Trophoblast cell (in vitro differentiated cells and primary cell): ENCODE measurements at regions not wholly inside any gene's neighbourhood (a gene's known extent, or its start where the extent isn't known, plus 50 kb on each side); places are given as distances from the start of the nearest gene placed in this dataset.
A peak's percentile ranks its signal among the peaks of the same experiment; 100 is the strongest.

Source experiments
- DNase-seq, 2 donors: peaks; one replicate each; pipeline ENCODE4 v3.0.0-alpha.2; 2016
- H2AFZ ChIP-seq: 2 replicates; pipeline ENCODE4 v1.6.1; 2013; ENCODE audit warnings: low read length, moderate library complexity, mild to moderate bottlenecking; ENCODE audit not compliant: insufficient read depth, poor library complexity
- H2AK5ac ChIP-seq: 2 replicates; pipeline ENCODE4 v1.6.1; 2013; ENCODE audit warnings: mild to moderate bottlenecking, low read length
- H2BK120ac ChIP-seq: 2 replicates; pipeline ENCODE4 v1.6.1; 2013; ENCODE audit warnings: low read length, mild to moderate bottlenecking, moderate library complexity; ENCODE audit not compliant: insufficient read depth, poor library complexity
- H2BK12ac ChIP-seq: 2 replicates; pipeline ENCODE4 v1.6.1; 2013; ENCODE audit warnings: mild to moderate bottlenecking, low read length, moderate library complexity
- H2BK5ac ChIP-seq: 2 replicates; pipeline ENCODE4 v1.6.1; 2013; ENCODE audit warnings: low read length, low read depth, moderate library complexity, mild to moderate bottlenecking; ENCODE audit not compliant: poor library complexity
- H3K14ac ChIP-seq: 2 replicates; pipeline ENCODE4 v1.6.1; 2013; ENCODE audit warnings: mild to moderate bottlenecking, low read length
- H3K18ac ChIP-seq: 2 replicates; pipeline ENCODE4 v1.6.1; 2013; ENCODE audit warnings: mild to moderate bottlenecking, low read length
- H3K23ac ChIP-seq: 2 replicates; pipeline ENCODE4 v1.6.1; 2013; ENCODE audit warnings: low read length
- H3K27ac ChIP-seq: 2 replicates; pipeline ENCODE4 v1.5.1; 2013; ENCODE audit warnings: low read depth, mild to moderate bottlenecking, inconsistent platforms, low read length, moderate library complexity
- H3K27me3 ChIP-seq: 2 replicates; pipeline ENCODE4 v1.6.1; 2013; ENCODE audit warnings: inconsistent platforms, mild to moderate bottlenecking, low read length, moderate library complexity; ENCODE audit not compliant: insufficient read depth
- H3K36me3 ChIP-seq, 2 experiments: 1 replicate in 1 of 2; 2 replicates in 1 of 2; pipeline ENCODE4 v1.6.1; 2013; ENCODE audit warnings: low read length in 2 of 2, mild to moderate bottlenecking in 2 of 2, moderate library complexity in 1 of 2; ENCODE audit not compliant: insufficient read depth in 2 of 2, control insufficient read depth in 1 of 2
- H3K4ac ChIP-seq: 2 replicates; pipeline ENCODE4 v1.6.1; 2013; ENCODE audit warnings: low read depth, mild to moderate bottlenecking, low read length, moderate library complexity
- H3K4me1 ChIP-seq, 2 experiments: 1 replicate in 1 of 2; 2 replicates in 1 of 2; pipeline ENCODE4 v1.6.1; 2013; ENCODE audit warnings: low read length in 2 of 2, mild to moderate bottlenecking in 2 of 2, moderate library complexity in 1 of 2; ENCODE audit not compliant: insufficient read depth in 2 of 2, control insufficient read depth in 1 of 2
- H3K4me2 ChIP-seq: 2 replicates; pipeline ENCODE4 v1.6.1; 2013; ENCODE audit warnings: inconsistent platforms, mild to moderate bottlenecking, low read length, moderate library complexity
- H3K4me3 ChIP-seq: 2 replicates; pipeline ENCODE4 v1.5.1; 2013; ENCODE audit warnings: mild to moderate bottlenecking, low read depth, low read length, inconsistent platforms
- H3K79me1 ChIP-seq: one replicate; pipeline ENCODE4 v1.6.1; 2013; ENCODE audit warnings: low read length
- H3K79me2 ChIP-seq: 2 replicates; pipeline ENCODE4 v1.6.1; 2013; ENCODE audit warnings: low read length, mild to moderate bottlenecking; ENCODE audit not compliant: control insufficient read depth, insufficient read depth, poor library complexity
- H3K9ac ChIP-seq: 2 replicates; pipeline ENCODE4 v1.6.1; 2013; ENCODE audit warnings: mild to moderate bottlenecking, low read length
- H3K9me3 ChIP-seq: 2 replicates; pipeline ENCODE4 v1.6.1; 2013; ENCODE audit warnings: low read depth, mild to moderate bottlenecking, control low read depth, inconsistent platforms, low read length; ENCODE audit not compliant: insufficient read depth
- H4K12ac ChIP-seq: 2 replicates; pipeline ENCODE4 v1.6.1; 2013; ENCODE audit warnings: low read depth, mild to moderate bottlenecking, low read length, moderate library complexity
- H4K8ac ChIP-seq: 2 replicates; pipeline ENCODE4 v1.6.1; 2013; ENCODE audit warnings: low read depth, mild to moderate bottlenecking, low read length, moderate library complexity
- H4K91ac ChIP-seq: one replicate; pipeline ENCODE4 v1.6.1; 2013; ENCODE audit warnings: low read depth, mild to moderate bottlenecking, low read length, moderate library complexity
- WGBS: extraction: QIAGEN DNeasy Blood & Tissue Kit; methylation state at CpG from one replicate; pipeline ENCODE4 v1.1.7; 2013; ENCODE audit warnings: missing lambda C conversion rate; ENCODE audit not compliant: insufficient read length, insufficient coverage; ENCODE audit errors: extremely low coverage; 5-methylcytosine and 5-hydroxymethylcytosine counted together

GRCh38 chr20:20815711-20816455 is 103.4 kb upstream of the RALGAPA2 start:
- Histone ChIP-seq H3K79me1 (peaks cover 2% of the 10 kb centered on the region), H3K14ac (no peak overlapping the region), H4K91ac (no peak overlapping the region), H4K12ac (no peak overlapping the region), H3K4me1 (peaks cover 3 to 6% of the 10 kb centered on the region in 2 experiments), H2BK12ac (no peak overlapping the region), H3K27ac (peak overlapping the region; percentile 66), H3K4ac (no peak overlapping the region), H4K8ac (no peak overlapping the region), H3K9ac (no peak overlapping the region), H3K79me2 (no peaks in the 10 kb centered on the region), H3K18ac (no peak overlapping the region), H2BK5ac (no peak overlapping the region), H3K27me3 (no peaks in the 10 kb centered on the region), H2AFZ (no peak overlapping the region), H3K4me2 (no peak overlapping the region), H3K4me3 (no peak overlapping the region), H3K23ac (no peak overlapping the region), H2AK5ac (no peak overlapping the region), H2BK120ac (no peak overlapping the region), H3K9me3 (no peaks in the 10 kb centered on the region), H3K36me3 (no peaks in the 10 kb centered on the region)
- DNase-seq, result peak; percentile 61 to 79
- WGBS, result no CpG with 5 or more reads among the region's 4 CpGs

- Histone ChIP-seq H3K4me3 (no peak overlapping the region), H4K91ac (no peak overlapping the region), H2BK120ac (no peak overlapping the region), H3K23ac (no peak overlapping the region), H3K9ac (no peak overlapping the region), H3K4ac (no peak overlapping the region), H3K4me1 (peaks cover 3 to 6% of the 10 kb centered on the region in 2 experiments), H3K79me1 (peaks cover 2% of the 10 kb centered on the region), H3K79me2 (no peaks in the 10 kb centered on the region), H3K18ac (no peak overlapping the region), H4K12ac (no peak overlapping the region), H2AFZ (no peak overlapping the region), H3K14ac (no peak overlapping the region), H3K27me3 (no peaks in the 10 kb centered on the region), H3K27ac (peak overlapping the region; percentile 52), H3K4me2 (no peak overlapping the region), H2BK12ac (no peak overlapping the region), H3K9me3 (no peaks in the 10 kb centered on the region), H4K8ac (no peak overlapping the region), H2BK5ac (no peak overlapping the region), H2AK5ac (no peak overlapping the region), H3K36me3 (no peaks in the 10 kb centered on the region)
- no CpG with 5 or more reads among the region's 4 CpGs for WGBS
- DNase-seq, result peak; percentile 98 to 99
These were observed 102.2 kb upstream of the RALGAPA2 start for GRCh38 chr20:20814685-20815084.

DNA sequence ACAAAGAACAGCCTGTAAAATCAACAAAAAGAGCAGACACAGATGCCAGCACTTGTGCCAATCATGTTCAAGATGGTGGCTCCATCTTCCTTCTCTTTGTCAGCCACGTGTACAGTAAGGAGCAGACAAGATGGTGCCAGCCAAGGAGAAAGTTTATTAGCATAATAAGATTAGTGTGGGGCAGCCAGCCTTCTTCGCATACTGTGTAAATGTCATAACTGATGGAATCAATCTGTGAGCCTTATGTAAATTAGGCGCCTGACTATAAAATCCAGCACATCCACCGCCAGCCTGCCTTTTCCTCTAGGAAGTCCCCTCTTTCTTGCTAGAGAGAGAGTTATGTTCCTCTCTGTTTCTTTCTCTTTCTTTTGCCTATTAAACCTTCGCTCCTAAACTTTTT is 99.7 kb upstream of the RALGAPA2 start:
- no peak overlapping the region for H2BK5ac ChIP-seq
- no peak overlapping the region for H2AFZ ChIP-seq
- H3K14ac ChIP-seq, result no peak overlapping the region
- DNase-seq, result no peak
- peaks cover 2% of the 10 kb centered on the region for H3K79me1 ChIP-seq
- H3K36me3 ChIP-seq, result no peaks in the 10 kb centered on the region
- no peak overlapping the region for H3K23ac ChIP-seq
- no peak overlapping the region for H3K4ac ChIP-seq
- H2AK5ac ChIP-seq, result no peak overlapping the region
- H2BK120ac ChIP-seq, result no peak overlapping the region
- no peak overlapping the region for H3K27ac ChIP-seq
- H3K79me2 ChIP-seq, result no peaks in the 10 kb centered on the region
- no peaks in the 10 kb centered on the region for H3K9me3 ChIP-seq
- WGBS, result no CpG with 5 or more reads among the region's 5 CpGs
- no peak overlapping the region for H3K9ac ChIP-seq
- H3K4me1 ChIP-seq, result peaks cover 3 to 6% of the 10 kb centered on the region in 2 experiments
- no peak overlapping the region for H3K4me3 ChIP-seq
- no peak overlapping the region for H3K4me2 ChIP-seq
- no peak overlapping the region for H4K91ac ChIP-seq
- H3K27me3 ChIP-seq, result no peaks in the 10 kb centered on the region
- H2BK12ac ChIP-seq, result no peak overlapping the region
- no peak overlapping the region for H4K8ac ChIP-seq
- H3K18ac ChIP-seq, result no peak overlapping the region
- no peak overlapping the region for H4K12ac ChIP-seq

- Histone ChIP-seq H3K14ac (no peak overlapping the region), H3K18ac (no peak overlapping the region), H3K36me3 (no peaks in the 10 kb centered on the region), H4K91ac (no peak overlapping the region), H4K8ac (no peak overlapping the region), H3K4me1 (no peaks in the 10 kb centered on the region), H2BK12ac (no peak overlapping the region), H3K23ac (no peak overlapping the region), H3K27ac (no peak overlapping the region), H2AFZ (no peak overlapping the region), H3K9me3 (peaks cover 6% of the 10 kb centered on the region), H2AK5ac (no peak overlapping the region), H3K27me3 (no peaks in the 10 kb centered on the region), H3K4ac (no peak overlapping the region), H4K12ac (no peak overlapping the region), H2BK5ac (no peak overlapping the region), H2BK120ac (no peak overlapping the region), H3K79me2 (no peaks in the 10 kb centered on the region), H3K79me1 (no peaks in the 10 kb centered on the region), H3K4me2 (no peak overlapping the region), H3K4me3 (no peak overlapping the region), H3K9ac (no peak overlapping the region)
- no CpG with 5 or more reads among the region's 4 CpGs for WGBS
- DNase-seq, result no peak
These were observed 95.6 kb upstream of the RALGAPA2 start for GRCh38 chr20:20808016-20808415.
